NCI-H1048 (cell line): ENCODE measurements at regions not wholly inside any gene's neighbourhood (a gene's known extent, or its start where the extent isn't known, plus 50 kb on each side); places are given as distances from the start of the nearest gene placed in this dataset.
A peak's percentile ranks its signal among the peaks of the same experiment; 100 is the strongest.

Source experiments
- DNase-seq: peaks from one replicate; lab custom pipeline; 2025; lab: John Stamatoyannopoulos, UW

GRCh38 chr2:221831051-221831450 lies 258.9 kb upstream of the EPHA4 start:
- DNase-seq: no peak

GRCh38 chr2:221822416-221822815 lies 250.3 kb upstream of the EPHA4 start:
- DNase-seq: no peak

GRCh38 chr2:221818616-221819320 lies 246.7 kb upstream of the EPHA4 start:
- DNase-seq: no peak

- no peak for DNase-seq
Observed at GRCh38 chr2:221817878-221818277, 245.8 kb upstream of the EPHA4 start.

GRCh38 chr2:221817052-221817451 lies 244.9 kb upstream of the EPHA4 start:
- no peak for DNase-seq

GRCh38 chr2:221816566-221816965 lies 244.5 kb upstream of the EPHA4 start:
- no peak for DNase-seq

- DNase-seq: no peak
Observed at GRCh38 chr2:221810650-221811049, 238.5 kb upstream of the EPHA4 start.

GRCh38 chr2:221810245-221810644 lies 238.1 kb upstream of the EPHA4 start:
- no peak for DNase-seq

- DNase-seq: no peak
Observed at GRCh38 chr2:221808488-221808887, 236.4 kb upstream of the EPHA4 start.

- no peak for DNase-seq
Observed at GRCh38 chr2:221807706-221808105, 235.6 kb upstream of the EPHA4 start.

GRCh38 chr2:221802089-221802488 lies 230.0 kb upstream of the EPHA4 start:
- DNase-seq: no peak

GRCh38 chr2:221792971-221793521 lies 220.9 kb upstream of the EPHA4 start:
- DNase-seq: no peak

- no peak for DNase-seq
Observed at GRCh38 chr2:221791844-221792243, 219.7 kb upstream of the EPHA4 start.

GRCh38 chr2:221787561-221787960 lies 215.5 kb upstream of the EPHA4 start:
- DNase-seq: no peak

- no peak for DNase-seq
Observed at GRCh38 chr2:221786297-221786926, 214.3 kb upstream of the EPHA4 start.

GRCh38 chr2:221780281-221780688 lies 208.2 kb upstream of the EPHA4 start:
- DNase-seq: no peak

- no peak for DNase-seq
Observed at GRCh38 chr2:221779614-221780067, 207.5 kb upstream of the EPHA4 start.

- no peak for DNase-seq
Observed at GRCh38 chr2:221778025-221778424, 205.9 kb upstream of the EPHA4 start.

GRCh38 chr2:221777119-221777518 lies 205.0 kb upstream of the EPHA4 start:
- no peak for DNase-seq

GRCh38 chr2:221775096-221775495 lies 203.0 kb upstream of the EPHA4 start:
- no peak for DNase-seq

GRCh38 chr2:221774136-221774535 lies 202.0 kb upstream of the EPHA4 start:
- DNase-seq: peak; percentile 6

GRCh38 chr2:221771297-221771696 lies 199.2 kb upstream of the EPHA4 start:
- DNase-seq: no peak
